WERI-Rb-1 (cell line): ENCODE measurements at regions not wholly inside any gene's neighbourhood (a gene's known extent, or its start where the extent isn't known, plus 50 kb on each side); places are given as distances from the start of the nearest gene placed in this dataset.

Experiments used
- DNase-seq: peaks from one replicate; pipeline ENCODE4 v3.0.0-alpha.2; 2020
- H3K27ac ChIP-seq: fragments of 250-450 bp; sonication (Bioruptor Pico); 2 replicates; pipeline ENCODE4 v1.5.1; 2020; ENCODE audit warnings: mild to moderate bottlenecking, moderate library complexity
- H3K27me3 ChIP-seq: fragments of 250-450 bp; sonication (Bioruptor Pico); 2 replicates; pipeline ENCODE4 v1.5.1; 2021; ENCODE audit warnings: mild to moderate bottlenecking, low read depth, moderate library complexity; ENCODE audit not compliant: insufficient read depth, severe bottlenecking
- H3K36me3 ChIP-seq: fragments of 250-450 bp; sonication (Bioruptor Pico); 2 replicates; pipeline ENCODE4 v1.5.1; 2020; ENCODE audit warnings: mild to moderate bottlenecking, moderate library complexity
- H3K4me3 ChIP-seq: 2 replicates; pipeline ENCODE4 v1.5.1; 2011; ENCODE audit warnings: low read depth, mild to moderate bottlenecking, control low read depth, low read length
- H3K9me3 ChIP-seq: fragments of 250-450 bp; sonication (Bioruptor Pico); 2 replicates; pipeline ENCODE4 v1.5.1; 2021; ENCODE audit warnings: mild to moderate bottlenecking, moderate library complexity; ENCODE audit not compliant: severe bottlenecking
- CTCF ChIP-seq: IDR thresholded peaks from 2 replicates; pipeline ENCODE4 v1.5.1; 2011; ENCODE audit warnings: low read depth, mild to moderate bottlenecking, control low read depth, inconsistent platforms, low read length

GRCh38 chr7:113392841-113393540 lies 274.6 kb upstream of the SMIM30 start:
- H3K27ac ChIP-seq, result no peak overlapping the region
- no peak for DNase-seq
- no peaks in the 10 kb centered on the region for H3K36me3 ChIP-seq
- TF ChIP-seq CTCF, result no peak
- H3K27me3 ChIP-seq, result no peaks in the 10 kb centered on the region
- no peaks in the 10 kb centered on the region for H3K9me3 ChIP-seq
- H3K4me3 ChIP-seq, result no peak overlapping the region

GRCh38 chr7:113392421-113392820 lies 274.1 kb upstream of the SMIM30 start:
- Histone ChIP-seq H3K9me3 (no peaks in the 10 kb centered on the region), H3K27me3 (no peaks in the 10 kb centered on the region), H3K36me3 (no peaks in the 10 kb centered on the region), H3K4me3 (no peak overlapping the region), H3K27ac (no peak overlapping the region)
- DNase-seq, result no peak
- no peak for TF ChIP-seq CTCF

GRCh38 chr7:113389112-113389646 lies 270.8 kb upstream of the SMIM30 start:
- Histone ChIP-seq H3K9me3 (no peaks in the 10 kb centered on the region), H3K36me3 (no peaks in the 10 kb centered on the region), H3K27me3 (no peaks in the 10 kb centered on the region), H3K27ac (no peak overlapping the region), H3K4me3 (no peak overlapping the region)
- no peak for TF ChIP-seq CTCF
- DNase-seq, result no peak

GRCh38 chr7:113383638-113384037 lies 265.3 kb upstream of the SMIM30 start:
- no peak overlapping the region for H3K27ac ChIP-seq
- DNase-seq, result no peak

GRCh38 chr7:113379746-113380145 lies 261.4 kb upstream of the SMIM30 start:
- Histone ChIP-seq H3K36me3 (no peaks in the 10 kb centered on the region), H3K4me3 (no peak overlapping the region), H3K27me3 (no peaks in the 10 kb centered on the region), H3K9me3 (no peaks in the 10 kb centered on the region), H3K27ac (no peak overlapping the region)
- DNase-seq, result no peak
- TF ChIP-seq CTCF, result no peak

More at GRCh38 chr7:113383638-113384037, 265.3 kb upstream of the SMIM30 start:
- Histone ChIP-seq H3K36me3 (no peaks in the 10 kb centered on the region), H3K4me3 (no peak overlapping the region), H3K27me3 (no peaks in the 10 kb centered on the region), H3K9me3 (no peaks in the 10 kb centered on the region)
- TF ChIP-seq CTCF, result no peak

- no peak for DNase-seq
- H3K36me3 ChIP-seq, result no peaks in the 10 kb centered on the region
- no peak overlapping the region for H3K4me3 ChIP-seq
- no peak for TF ChIP-seq CTCF
- H3K27ac ChIP-seq, result no peak overlapping the region
- no peaks in the 10 kb centered on the region for H3K9me3 ChIP-seq
- H3K27me3 ChIP-seq, result no peaks in the 10 kb centered on the region
These were observed 256.6 kb upstream of the SMIM30 start for GRCh38 chr7:113374955-113375354.
